H1 (cell line): ENCODE measurements at regions not wholly inside any gene's neighbourhood (a gene's known extent, or its start where the extent isn't known, plus 50 kb on each side); places are given as distances from the start of the nearest gene placed in this dataset.

Experiments used
- SRF ChIP-seq: IDR thresholded peaks from 2 replicates; pipeline ENCODE4 v1.6.1; 2011; ENCODE audit warnings: mild to moderate bottlenecking, low read depth, low read length, moderate library complexity
- TF ChIP-seq, protein P1 (sequence below), 3 experiments: IDR thresholded peaks; 1 replicate in 2 of 3; 2 replicates in 1 of 3; pipeline versions ENCODE4 v1.5.1 to v1.6.1; 2011; ENCODE audit warnings: low read length in 3 of 3, mild to moderate bottlenecking in 3 of 3, inconsistent platforms in 2 of 3, low read depth in 1 of 3, moderate library complexity in 1 of 3; ENCODE audit not compliant: insufficient read depth in 1 of 3; ENCODE audit errors: control extremely low read depth in 1 of 3

DNA sequence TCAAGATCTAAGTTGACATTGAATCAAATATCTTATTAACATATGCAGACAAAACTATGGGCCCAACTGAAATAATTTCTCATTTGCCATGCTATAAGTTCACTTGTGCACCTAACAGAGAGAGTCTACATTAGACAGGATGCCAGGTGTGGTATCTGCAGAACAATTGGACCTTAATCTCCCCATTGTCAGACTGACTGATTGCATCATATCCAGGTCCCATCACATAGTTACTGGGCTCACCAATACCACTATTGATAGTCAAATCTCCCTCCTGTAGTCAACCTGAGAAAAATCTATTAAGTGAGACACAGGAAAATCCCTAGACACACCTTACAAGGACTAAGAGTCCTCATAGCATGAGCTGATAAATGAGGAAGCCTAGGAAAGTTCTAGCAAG, 156.0 kb upstream of the FRG1 start:
- TF ChIP-seq, protein P1, sequence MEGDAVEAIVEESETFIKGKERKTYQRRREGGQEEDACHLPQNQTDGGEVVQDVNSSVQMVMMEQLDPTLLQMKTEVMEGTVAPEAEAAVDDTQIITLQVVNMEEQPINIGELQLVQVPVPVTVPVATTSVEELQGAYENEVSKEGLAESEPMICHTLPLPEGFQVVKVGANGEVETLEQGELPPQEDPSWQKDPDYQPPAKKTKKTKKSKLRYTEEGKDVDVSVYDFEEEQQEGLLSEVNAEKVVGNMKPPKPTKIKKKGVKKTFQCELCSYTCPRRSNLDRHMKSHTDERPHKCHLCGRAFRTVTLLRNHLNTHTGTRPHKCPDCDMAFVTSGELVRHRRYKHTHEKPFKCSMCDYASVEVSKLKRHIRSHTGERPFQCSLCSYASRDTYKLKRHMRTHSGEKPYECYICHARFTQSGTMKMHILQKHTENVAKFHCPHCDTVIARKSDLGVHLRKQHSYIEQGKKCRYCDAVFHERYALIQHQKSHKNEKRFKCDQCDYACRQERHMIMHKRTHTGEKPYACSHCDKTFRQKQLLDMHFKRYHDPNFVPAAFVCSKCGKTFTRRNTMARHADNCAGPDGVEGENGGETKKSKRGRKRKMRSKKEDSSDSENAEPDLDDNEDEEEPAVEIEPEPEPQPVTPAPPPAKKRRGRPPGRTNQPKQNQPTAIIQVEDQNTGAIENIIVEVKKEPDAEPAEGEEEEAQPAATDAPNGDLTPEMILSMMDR (IDR thresholded peaks at IDR 0.05; ENCODE audit: control extremely low read depth in 1 of 3, insufficient read depth in 1 of 3, low read depth in 1 of 3, low read length in 3 of 3): no peak
- TF ChIP-seq SRF: no peak
